Activated CD8-positive, alpha-beta memory T cell treated with anti-CD3 and anti-CD28 coated beads for 48 hours (primary cell): ENCODE measurements at regions not wholly inside any gene's neighbourhood (a gene's known extent, or its start where the extent isn't known, plus 50 kb on each side); places are given as distances from the start of the nearest gene placed in this dataset.

Source experiments
- DNase-seq, 3 experiments: peaks; one replicate each; pipeline ENCODE4 v3.0.0-alpha.2; 2020; ENCODE audit warnings: low read depth in 2 of 3, low spot score in 2 of 3

DNA sequence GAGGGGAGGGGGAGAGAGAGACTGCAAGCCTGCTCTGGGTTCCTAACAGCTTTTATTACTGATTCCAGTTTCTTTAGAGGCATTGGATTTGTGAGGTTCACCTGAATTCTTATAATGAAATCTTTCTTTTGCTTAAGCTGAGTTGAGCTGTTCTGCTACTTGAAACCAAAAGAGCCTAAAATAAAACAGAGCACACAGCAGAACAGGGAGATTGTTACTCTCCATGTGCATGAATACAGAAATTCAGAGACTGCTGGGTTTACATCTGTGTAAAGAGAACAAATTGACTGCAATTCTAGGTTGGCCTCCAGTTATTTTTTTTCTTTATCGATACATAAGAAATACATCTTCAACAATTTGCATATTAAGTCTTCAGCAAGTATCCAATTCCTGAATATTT, 168.8 kb upstream of the NRIP1 start:
- no peak for DNase-seq

- DNase-seq: no peak
Observed at GRCh38 chr21:15236111-15236510, 171.3 kb upstream of the NRIP1 start.

DNA sequence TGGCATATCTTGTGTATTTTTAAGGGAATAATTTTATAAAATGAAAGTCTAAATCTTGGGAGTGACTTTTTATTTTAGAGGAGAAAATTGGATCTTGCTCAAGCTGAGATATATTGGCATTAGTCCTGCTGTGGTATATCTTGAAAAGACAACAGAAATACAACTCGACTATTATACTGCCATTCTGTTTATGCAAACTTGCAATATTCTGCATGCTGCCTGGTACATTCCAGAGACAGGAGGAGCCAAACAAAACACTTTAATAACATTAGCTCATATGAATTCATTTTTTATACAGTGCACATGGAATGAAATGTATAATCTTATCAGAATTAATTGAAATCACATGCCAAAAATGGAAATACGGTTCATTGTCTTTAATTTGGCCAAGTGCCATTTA, 176.0 kb upstream of the NRIP1 start:
- no peak for DNase-seq

DNA sequence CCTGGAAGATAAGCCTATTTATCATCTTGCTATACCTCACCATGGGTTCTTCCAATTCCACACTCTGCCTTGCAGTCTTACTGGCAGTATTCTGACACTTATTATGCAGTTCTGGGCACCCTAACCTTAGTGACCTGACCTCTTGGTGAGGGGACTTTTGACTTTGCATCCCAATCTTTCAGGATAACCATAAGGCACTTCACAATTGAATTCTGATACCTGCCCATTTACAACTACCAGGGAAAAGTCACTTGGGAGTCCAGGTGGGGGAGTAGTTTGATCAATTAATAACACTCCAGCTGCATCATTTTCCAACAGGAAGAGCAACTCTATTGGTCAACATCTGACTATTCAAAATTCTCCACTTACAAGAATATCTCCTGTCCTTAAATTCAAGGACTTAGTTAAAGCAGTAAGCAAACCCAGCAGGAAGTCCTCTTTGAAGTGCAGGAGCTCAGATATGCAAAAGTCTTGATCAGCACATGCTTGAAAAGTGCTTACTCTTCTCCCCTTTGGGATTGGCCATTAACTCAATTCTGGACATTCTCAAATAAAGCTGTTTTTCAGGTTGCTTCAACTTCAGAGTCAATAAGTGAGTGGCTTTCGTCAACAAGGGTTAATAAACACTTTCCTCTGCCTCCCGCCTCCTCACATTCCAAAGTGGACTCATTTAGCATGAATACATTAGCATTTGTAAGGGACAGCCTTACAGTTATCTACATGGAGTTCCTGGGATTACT, 177.4 kb upstream of the NRIP1 start:
- DNase-seq: no peak

GRCh38 chr21:15242906-15243305, 178.1 kb upstream of the NRIP1 start:
- no peak for DNase-seq

- no peak for DNase-seq
Observed at GRCh38 chr21:15243406-15243805, 178.6 kb upstream of the NRIP1 start.

GRCh38 chr21:15247613-15248012, 182.8 kb upstream of the NRIP1 start:
- DNase-seq: no peak

- DNase-seq: no peak
Observed at GRCh38 chr21:15249285-15249993, 184.6 kb upstream of the NRIP1 start.

DNA sequence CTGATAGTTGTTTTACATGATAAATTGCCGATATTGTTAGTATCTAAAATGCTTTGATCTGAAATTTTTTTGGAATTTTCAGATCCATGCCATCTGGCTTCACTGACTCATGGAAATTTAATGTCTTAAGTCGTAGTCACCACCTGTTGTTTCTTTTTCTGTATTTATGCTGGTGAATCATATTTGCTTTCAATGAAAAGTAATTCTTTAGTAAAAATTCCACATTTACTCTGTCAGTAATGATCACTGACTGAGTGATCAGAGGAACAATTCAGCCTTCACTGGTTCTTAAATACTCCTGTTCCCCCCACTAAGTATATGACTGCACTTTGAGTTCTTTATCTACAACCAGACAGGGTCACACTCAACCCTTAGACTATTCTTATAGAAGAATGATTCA, 185.6 kb upstream of the NRIP1 start:
- no peak for DNase-seq

DNA sequence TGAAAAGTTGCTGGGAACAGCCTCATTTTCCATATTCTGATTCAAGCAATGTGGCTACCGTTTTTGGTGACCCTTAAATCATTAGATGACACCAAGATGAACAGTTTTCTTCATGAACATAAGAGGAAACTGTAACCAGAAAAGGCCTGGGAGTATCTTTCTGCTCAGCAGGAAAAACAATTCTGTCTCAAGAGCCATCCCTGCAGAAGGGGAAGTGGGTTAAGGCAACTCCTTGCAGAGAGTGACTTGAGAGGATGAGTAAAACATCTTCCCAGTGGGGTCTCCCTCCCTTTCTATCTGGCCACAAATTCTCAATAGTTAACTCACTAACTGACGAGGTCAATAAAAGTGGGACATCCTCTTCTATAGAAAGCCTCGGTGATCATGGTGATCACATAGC, 187.6 kb upstream of the NRIP1 start:
- DNase-seq: no peak

DNA sequence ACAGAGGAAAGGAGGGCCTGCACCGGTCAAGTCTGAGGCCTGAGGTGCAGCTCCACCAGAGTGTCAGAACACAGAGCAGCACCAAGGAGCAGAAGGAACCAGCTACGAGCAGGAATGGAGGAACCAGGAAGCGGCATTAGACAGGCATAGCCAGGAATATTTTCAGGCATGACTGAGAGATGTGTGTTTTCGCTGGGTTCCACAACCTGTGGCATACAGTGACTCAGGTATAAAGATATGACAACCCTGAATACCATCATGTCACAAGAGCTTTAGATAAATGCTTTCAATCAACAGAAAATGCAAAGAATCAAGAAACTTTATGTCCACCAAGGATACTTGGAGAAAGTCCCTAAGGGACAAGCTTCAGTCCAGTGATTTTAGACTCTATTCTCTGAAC, 189.3 kb upstream of the NRIP1 start:
- no peak for DNase-seq

GRCh38 chr21:15255261-15255660, 190.5 kb upstream of the NRIP1 start:
- no peak for DNase-seq

DNA sequence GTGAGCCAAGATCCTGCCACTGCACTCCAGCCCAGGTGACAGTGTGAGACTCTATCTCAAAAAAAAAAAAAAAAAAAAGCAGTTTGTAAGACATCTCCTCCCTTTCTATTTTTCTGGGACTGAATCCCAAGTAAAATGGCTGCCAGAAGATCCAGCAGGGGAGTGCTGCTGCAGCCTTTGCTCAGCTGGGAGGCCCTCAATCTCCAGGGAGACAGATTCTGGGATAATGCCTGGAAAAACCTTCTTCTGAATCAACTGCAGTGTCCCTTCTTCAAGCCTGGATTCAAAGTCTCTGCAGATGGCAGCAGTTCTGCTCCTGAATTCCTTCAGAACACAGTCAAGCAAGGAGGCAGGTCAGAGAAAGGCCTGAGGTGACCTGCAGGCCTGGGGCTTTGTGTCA, 191.0 kb upstream of the NRIP1 start:
- no peak for DNase-seq

- DNase-seq: no peak
Observed at GRCh38 chr21:15256996-15257395, 192.2 kb upstream of the NRIP1 start.

DNA sequence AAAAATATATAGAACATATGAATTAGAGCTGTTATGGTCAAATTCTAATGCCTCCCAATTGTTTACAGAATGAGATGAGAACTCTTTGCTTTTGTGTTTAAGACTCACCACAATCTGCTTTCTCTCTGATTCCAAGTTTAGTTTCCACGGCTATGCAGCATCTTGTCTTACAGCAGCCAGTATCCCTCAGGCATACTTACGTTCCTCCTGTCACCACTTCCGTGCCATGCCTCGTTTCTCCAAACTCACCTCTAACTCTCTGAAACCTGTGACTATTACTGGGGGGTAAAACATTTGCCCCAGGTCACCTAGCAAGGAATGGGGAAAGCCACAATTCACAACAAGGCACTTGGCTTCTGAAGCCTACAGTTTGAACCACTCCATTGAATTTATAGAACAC, 192.8 kb upstream of the NRIP1 start:
- no peak for DNase-seq

DNA sequence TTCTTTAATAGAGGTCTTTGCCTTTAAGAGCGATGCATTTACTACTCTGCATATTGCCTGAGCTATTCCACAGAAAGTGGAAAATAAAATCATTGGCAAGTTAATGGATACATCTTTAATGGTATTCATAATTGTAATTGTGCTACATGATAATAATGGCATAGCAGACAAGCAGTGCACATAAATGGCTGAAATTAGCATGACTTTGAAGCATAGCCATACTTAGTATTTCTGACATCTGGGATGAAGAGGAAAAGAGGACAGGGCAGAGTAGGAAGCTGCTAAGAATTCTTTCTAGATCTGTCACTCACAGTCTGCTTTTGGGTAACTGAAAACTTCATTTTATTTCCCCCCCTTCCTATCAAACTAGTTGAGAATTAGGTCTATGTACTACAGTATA, 195.0 kb upstream of the NRIP1 start:
- DNase-seq: no peak

DNA sequence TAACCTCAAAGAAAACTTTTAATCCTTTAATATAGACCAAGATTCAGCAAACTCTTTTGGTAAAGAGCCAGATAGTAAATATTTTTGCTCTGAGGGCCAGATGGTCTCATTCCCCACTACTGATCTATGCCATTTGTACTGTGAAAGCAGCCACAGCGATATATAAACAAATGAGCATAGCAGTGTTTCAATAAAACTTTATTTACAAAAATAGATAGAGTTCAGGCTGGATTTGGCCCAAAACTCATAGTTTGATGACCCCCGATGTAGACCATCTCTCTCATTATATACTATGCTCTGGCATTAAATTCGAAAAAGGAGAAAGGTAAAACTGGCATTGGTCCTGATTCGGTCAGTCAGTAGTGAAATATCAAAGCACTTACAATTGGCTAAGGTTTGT, 195.8 kb upstream of the NRIP1 start:
- DNase-seq: no peak

DNA sequence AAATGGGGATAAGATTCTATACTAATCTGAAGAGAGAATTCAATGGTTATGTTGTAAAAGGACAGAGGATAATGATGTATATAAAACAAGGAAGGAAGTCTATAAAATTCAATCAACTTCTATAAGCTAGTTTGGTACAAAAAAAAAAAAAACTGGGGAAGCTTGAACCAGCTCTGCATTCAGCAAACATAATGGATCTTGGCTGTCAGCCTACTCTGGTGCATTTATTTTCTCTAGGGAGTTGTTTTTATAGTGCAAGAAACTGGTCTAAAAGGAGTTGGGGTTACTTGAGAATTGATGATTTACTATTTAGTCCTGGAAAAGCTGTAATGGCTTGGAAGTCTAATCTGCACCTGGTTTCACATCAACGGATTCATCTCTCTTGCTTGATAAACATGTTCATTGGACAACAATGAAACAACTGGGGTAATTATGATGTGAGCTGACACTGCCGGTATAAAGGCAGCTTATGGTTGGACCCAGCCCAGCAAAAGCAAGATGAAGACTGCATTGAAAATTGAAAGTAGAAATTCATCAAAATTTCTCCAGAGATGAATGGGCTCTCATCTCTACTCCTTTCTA, 199.4 kb upstream of the NRIP1 start:
- no peak for DNase-seq

DNA sequence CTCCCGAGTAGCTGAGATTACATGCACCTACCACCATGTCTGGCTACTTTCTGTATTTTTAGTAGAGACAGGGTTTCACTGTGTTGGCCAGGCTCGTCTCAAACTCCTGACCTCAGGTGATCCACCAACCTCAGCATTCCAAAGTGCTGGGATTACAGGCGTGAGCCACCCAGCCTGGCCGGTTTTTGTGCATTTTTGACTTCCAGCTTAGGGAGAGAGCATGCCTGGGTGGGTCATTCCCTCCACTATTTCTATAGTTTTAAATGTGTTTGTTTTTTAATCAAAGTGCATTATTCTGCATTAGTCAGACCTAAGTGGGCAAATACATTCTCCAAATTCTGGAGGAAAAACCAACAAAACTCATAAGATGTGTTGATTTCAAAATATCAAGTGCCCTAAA, 207.4 kb upstream of the NRIP1 start:
- no peak for DNase-seq

- no peak for DNase-seq
Observed at GRCh38 chr21:15272591-15272990, 207.8 kb upstream of the NRIP1 start.

GRCh38 chr21:15273244-15273643, 208.4 kb upstream of the NRIP1 start:
- no peak for DNase-seq

- DNase-seq: no peak
Observed at GRCh38 chr21:15274701-15275485, 210.1 kb upstream of the NRIP1 start.
